ENCODE measurements at regions not wholly inside any gene's neighbourhood (a gene's known extent, or its start where the extent isn't known, plus 50 kb on each side); places are given as distances from the start of the nearest gene placed in this dataset.

- TF ChIP-seq CTCF (IDR thresholded peaks at IDR 0.05) (no peak), POLR2AphosphoS5 (IDR thresholded peaks at IDR 0.05) (no peak), POLR2A (IDR thresholded peaks at IDR 0.05) (no peak)
Observed at GRCh38 chr4:104418286-104418685, 76.4 kb downstream of the CXXC4 start.

Data from transverse colon (tissue), 4 donors.